Colonic mucosa (tissue), 4 donors: ENCODE measurements at regions not wholly inside any gene's neighbourhood (a gene's known extent, or its start where the extent isn't known, plus 50 kb on each side); places are given as distances from the start of the nearest gene placed in this dataset.
A peak's percentile ranks its signal among the peaks of the same experiment; 100 is the strongest.

Experiments used
- DNase-seq: peaks from one replicate; pipeline ENCODE4 v3.0.0-alpha.2; 2020
- H3K27ac ChIP-seq: fragments of 200-600 bp; one replicate; pipeline ENCODE4 v1.8.0; 2021
- H3K27me3 ChIP-seq: fragments of 200-600 bp; one replicate; pipeline ENCODE4 v1.8.0; 2021
- H3K36me3 ChIP-seq: fragments of 200-600 bp; one replicate; pipeline ENCODE4 v1.8.0; 2021
- H3K4me1 ChIP-seq: fragments of 200-600 bp; one replicate; pipeline ENCODE4 v1.8.0; 2021; ENCODE audit warnings: mild to moderate bottlenecking
- H3K4me3 ChIP-seq: fragments of 200-600 bp; one replicate; pipeline ENCODE4 v1.8.0; 2021
- H3K9ac ChIP-seq, 2 donors: one replicate each; pipeline ENCODE4 v1.7.0; 2013; ENCODE audit warnings: control low read depth in 2 of 2, low read depth in 2 of 2, low read length in 2 of 2
- H3K9me3 ChIP-seq: fragments of 200-600 bp; one replicate; pipeline ENCODE4 v1.8.0; 2021
- CTCF ChIP-seq: fragments of 200-600 bp; IDR thresholded peaks from one replicate; pipeline ENCODE4 v1.8.0; 2022; ENCODE audit warnings: antibody characterized with exemption, mild to moderate bottlenecking
- intact Hi-C: fragments of 100-400 bp; cut with DNase I; formaldehyde crosslinking; loops from one replicate; pipeline ENCODE4 v1.14.1; 2022
- donor health status: healthy.
- donor health status: DM: no; HTN: no; CAD: no.
- donor health status: DM: no; HTN: no; CAD: no.

GRCh38 chr7:114085592-114086501, 167.0 kb upstream of the PPP1R3A start:
- Histone ChIP-seq H3K9me3 (no peaks in the 10 kb centered on the region), H3K4me1 (no peaks in the 10 kb centered on the region), H3K36me3 (no peaks in the 10 kb centered on the region), H3K4me3 (peak overlapping the region; percentile 56), H3K27me3 (no peaks in the 10 kb centered on the region), H3K27ac (peak overlapping the region; percentile 91), H3K9ac (peak overlapping the region; percentile 72 to 88)
- peak; percentile 95 for DNase-seq
- intact Hi-C loops, result loop anchor here (10.0 kb wide), 1 partner anchor 449 kb away; no protein-coding TSS in a partner anchor
- no peak for TF ChIP-seq CTCF

GRCh38 chr7:114085313-114085591, 166.4 kb upstream of the PPP1R3A start:
- peak overlapping the region; percentile 91 for H3K27ac ChIP-seq
- no peaks in the 10 kb centered on the region for H3K9me3 ChIP-seq
- no peaks in the 10 kb centered on the region for H3K27me3 ChIP-seq
- DNase-seq, result no peak
- intact Hi-C loops, result loop anchor here (10.0 kb wide), 1 partner anchor 450 kb away; no protein-coding TSS in a partner anchor
- peak overlapping the region; percentile 56 for H3K4me3 ChIP-seq
- H3K9ac ChIP-seq, result peak overlapping the region; percentile 66 to 88
- TF ChIP-seq CTCF, result no peak
- H3K4me1 ChIP-seq, result no peaks in the 10 kb centered on the region
- no peaks in the 10 kb centered on the region for H3K36me3 ChIP-seq

GRCh38 chr7:114084472-114085312, 165.9 kb upstream of the PPP1R3A start:
- no peaks in the 10 kb centered on the region for H3K4me1 ChIP-seq
- peak; percentile 78 for DNase-seq
- H3K4me3 ChIP-seq, result peak overlapping the region; percentile 56
- peak overlapping the region; percentile 66 to 88 for H3K9ac ChIP-seq
- intact Hi-C loops, result loop anchor here (5.0 to 10.0 kb wide), 2 partner anchors 333 to 450 kb away; no protein-coding TSS in a partner anchor
- no peaks in the 10 kb centered on the region for H3K9me3 ChIP-seq
- no peaks in the 10 kb centered on the region for H3K36me3 ChIP-seq
- TF ChIP-seq CTCF, result no peak
- H3K27me3 ChIP-seq, result no peaks in the 10 kb centered on the region
- H3K27ac ChIP-seq, result peak overlapping the region; percentile 91

GRCh38 chr7:114084002-114084471, 165.2 kb upstream of the PPP1R3A start:
- no peak for TF ChIP-seq CTCF
- H3K9me3 ChIP-seq, result no peaks in the 10 kb centered on the region
- H3K4me1 ChIP-seq, result no peaks in the 10 kb centered on the region
- no peaks in the 10 kb centered on the region for H3K27me3 ChIP-seq
- intact Hi-C loops, result loop anchor here (5.0 to 10.0 kb wide), 2 partner anchors 333 to 451 kb away; no protein-coding TSS in a partner anchor
- H3K4me3 ChIP-seq, result peak overlapping the region; percentile 56
- DNase-seq, result no peak
- peak overlapping the region in 1 of 2 donors; percentile 88 for H3K9ac ChIP-seq
- no peaks in the 10 kb centered on the region for H3K36me3 ChIP-seq
- peak overlapping the region; percentile 91 for H3K27ac ChIP-seq
